HFF-Myc (cell line): ENCODE measurements at regions not wholly inside any gene's neighbourhood (a gene's known extent, or its start where the extent isn't known, plus 50 kb on each side); places are given as distances from the start of the nearest gene placed in this dataset.
A peak's percentile ranks its signal among the peaks of the same experiment; 100 is the strongest.

Experiments used
- DNase-seq: peaks from one replicate; pipeline ENCODE4 v3.0.0-alpha.2; 2011; ENCODE audit warnings: low read depth; ENCODE audit errors: extremely low read depth
- H3K4me3 ChIP-seq: replicated peaks from 2 replicates; pipeline ENCODE4 v1.5.1; 2011; ENCODE audit warnings: low read depth, mild to moderate bottlenecking, control low read depth, low read length
- TF ChIP-seq, protein P1 (sequence below): IDR thresholded peaks from 2 replicates; pipeline ENCODE4 v1.5.1; 2012; ENCODE audit warnings: mild to moderate bottlenecking, low read depth, low read length, control low read depth; ENCODE audit errors: missing control alignments

DNA sequence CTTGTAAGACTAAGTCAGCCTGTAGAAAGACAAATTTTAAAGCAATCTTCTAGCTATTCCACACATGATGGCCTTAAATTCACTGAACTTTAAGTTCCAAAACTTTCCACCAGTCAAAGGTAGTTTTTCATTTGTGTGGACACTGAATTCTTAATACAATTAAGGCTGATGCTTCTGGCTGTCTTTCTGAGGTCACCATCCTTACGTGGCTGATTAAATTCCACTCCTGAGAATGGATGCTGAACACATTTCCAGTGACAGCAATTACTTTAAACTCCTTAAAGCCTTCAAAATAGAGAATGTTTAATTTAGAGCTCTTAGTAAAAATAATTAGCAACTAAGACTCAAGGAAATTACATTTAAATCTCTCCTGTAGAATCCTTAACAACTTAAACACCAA is 142.6 kb upstream of the COL1A2 start:
- H3K4me3 ChIP-seq, result no peak overlapping the region
- DNase-seq, result no peak
- TF ChIP-seq, protein P1, sequence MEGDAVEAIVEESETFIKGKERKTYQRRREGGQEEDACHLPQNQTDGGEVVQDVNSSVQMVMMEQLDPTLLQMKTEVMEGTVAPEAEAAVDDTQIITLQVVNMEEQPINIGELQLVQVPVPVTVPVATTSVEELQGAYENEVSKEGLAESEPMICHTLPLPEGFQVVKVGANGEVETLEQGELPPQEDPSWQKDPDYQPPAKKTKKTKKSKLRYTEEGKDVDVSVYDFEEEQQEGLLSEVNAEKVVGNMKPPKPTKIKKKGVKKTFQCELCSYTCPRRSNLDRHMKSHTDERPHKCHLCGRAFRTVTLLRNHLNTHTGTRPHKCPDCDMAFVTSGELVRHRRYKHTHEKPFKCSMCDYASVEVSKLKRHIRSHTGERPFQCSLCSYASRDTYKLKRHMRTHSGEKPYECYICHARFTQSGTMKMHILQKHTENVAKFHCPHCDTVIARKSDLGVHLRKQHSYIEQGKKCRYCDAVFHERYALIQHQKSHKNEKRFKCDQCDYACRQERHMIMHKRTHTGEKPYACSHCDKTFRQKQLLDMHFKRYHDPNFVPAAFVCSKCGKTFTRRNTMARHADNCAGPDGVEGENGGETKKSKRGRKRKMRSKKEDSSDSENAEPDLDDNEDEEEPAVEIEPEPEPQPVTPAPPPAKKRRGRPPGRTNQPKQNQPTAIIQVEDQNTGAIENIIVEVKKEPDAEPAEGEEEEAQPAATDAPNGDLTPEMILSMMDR, result no peak

GRCh38 chr7:94252971-94253370 is 141.7 kb upstream of the COL1A2 start:
- no peak overlapping the region for H3K4me3 ChIP-seq
- TF ChIP-seq, protein P1, result no peak
- no peak for DNase-seq

GRCh38 chr7:94253686-94254085 is 141.0 kb upstream of the COL1A2 start:
- no peak for DNase-seq
- TF ChIP-seq, protein P1, result no peak
- H3K4me3 ChIP-seq, result no peak overlapping the region

- peak; percentile 36 for DNase-seq
- TF ChIP-seq, protein P1, result no peak
- H3K4me3 ChIP-seq, result no peak overlapping the region
Measured at GRCh38 chr7:94258418-94259300, 136.0 kb upstream of the COL1A2 start.

DNA sequence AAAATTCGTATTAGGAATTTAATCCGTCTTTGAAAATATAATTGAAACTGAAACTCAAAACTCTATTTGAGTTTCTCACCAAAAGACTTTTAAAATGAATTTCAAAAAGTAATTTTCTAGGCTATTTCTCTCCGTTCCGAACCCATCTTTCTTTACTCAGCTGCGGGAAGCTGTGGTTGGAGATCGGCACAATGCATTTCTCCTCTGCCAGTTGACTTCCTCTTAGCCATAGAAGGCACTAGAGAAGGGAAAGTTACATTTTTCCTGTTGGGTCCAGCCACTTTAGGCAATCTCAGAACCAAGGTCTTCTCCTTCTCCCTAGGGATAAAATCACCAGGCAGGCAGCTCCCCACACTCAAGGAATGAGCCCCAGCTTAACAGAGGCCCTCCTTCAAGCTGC is 133.6 kb upstream of the COL1A2 start:
- no peak for DNase-seq
- no peak overlapping the region for H3K4me3 ChIP-seq
- TF ChIP-seq, protein P1, result no peak

DNA sequence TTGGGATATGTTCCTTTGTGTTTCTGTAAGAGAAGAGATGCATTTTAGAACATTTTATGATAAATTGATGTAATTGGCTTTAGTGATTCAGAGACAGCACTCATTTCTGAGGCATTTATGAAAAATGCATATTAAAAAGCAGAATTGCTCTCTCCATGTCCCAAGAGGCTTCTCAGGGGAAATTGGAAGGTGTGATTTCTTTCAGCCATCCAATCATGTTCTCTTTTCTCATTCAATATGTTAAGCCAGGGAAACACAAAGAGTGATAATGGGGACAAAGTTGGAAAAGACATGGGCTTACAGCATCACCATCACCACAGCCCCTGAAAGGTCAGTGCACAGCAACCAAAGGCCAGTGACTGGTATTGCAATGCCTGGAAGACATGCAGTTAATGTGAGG is 129.9 kb upstream of the COL1A2 start:
- TF ChIP-seq, protein P1, result no peak
- DNase-seq, result no peak
- H3K4me3 ChIP-seq, result no peak overlapping the region
